ENCODE measurements at regions not wholly inside any gene's neighbourhood (a gene's known extent, or its start where the extent isn't known, plus 50 kb on each side); places are given as distances from the start of the nearest gene placed in this dataset.

DNA sequence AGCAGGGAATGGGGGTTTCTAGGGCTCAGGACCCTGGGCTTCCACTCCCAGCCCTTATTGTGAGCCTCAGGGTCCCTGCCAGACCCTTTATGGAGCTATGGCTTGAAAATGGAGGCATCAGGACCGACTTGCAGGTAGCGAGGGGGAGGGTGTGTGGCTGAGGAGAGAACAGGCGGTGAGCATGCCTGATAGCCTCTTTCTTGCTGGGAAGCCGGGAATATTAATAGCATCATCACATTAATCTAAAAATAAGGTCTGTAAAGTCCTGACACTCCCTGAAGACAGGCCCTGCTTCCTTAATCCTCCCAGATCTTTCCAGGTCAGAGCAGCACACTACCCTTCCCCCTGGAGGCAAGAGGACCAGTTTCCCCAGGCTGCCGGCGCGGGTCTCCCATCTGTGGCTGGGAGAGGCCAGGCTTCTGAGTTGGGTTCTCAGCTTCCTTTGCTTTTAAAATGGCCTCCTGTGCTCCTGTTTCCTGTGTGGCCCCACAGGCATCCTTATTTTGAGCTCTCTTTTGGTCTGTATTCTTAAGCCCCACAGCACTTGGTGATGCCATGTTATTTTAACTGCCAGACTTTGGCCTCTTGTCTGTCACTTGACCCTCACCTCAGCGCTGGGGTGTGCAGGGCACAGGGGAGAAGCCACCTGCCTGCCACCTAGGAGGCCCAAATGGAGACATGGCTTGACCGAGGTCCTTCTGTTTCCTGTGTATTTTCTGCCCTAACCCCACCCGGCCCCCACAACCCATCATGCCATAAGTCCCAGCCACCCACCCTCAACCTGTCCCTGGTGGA, 185.0 kb upstream of the TOPAZ1 start:
- peaks cover 4% of the 10 kb centered on the region for H3K27me3 ChIP-seq (replicated peaks; ENCODE audit: control insufficient read depth, insufficient read depth, low read length, poor library complexity, severe bottlenecking)
- no peak overlapping the region for H3K27ac ChIP-seq (ENCODE audit: insufficient read depth, low read length, poor library complexity, severe bottlenecking)
- H3K4me3 ChIP-seq (ENCODE audit: insufficient read depth, low read depth, low read length, poor library complexity, severe bottlenecking) = no peak overlapping the region
- no peaks in the 10 kb centered on the region for H3K9me3 ChIP-seq (ENCODE audit: control insufficient read depth, low read length)
- no peaks in the 10 kb centered on the region for H3K36me3 ChIP-seq (ENCODE audit: control insufficient read depth, insufficient read depth, low read length)
- H3K4me1 ChIP-seq (ENCODE audit: control insufficient read depth, insufficient read depth, low read length, poor library complexity, severe bottlenecking) = no peaks in the 10 kb centered on the region
- no peak for DNase-seq

DNA sequence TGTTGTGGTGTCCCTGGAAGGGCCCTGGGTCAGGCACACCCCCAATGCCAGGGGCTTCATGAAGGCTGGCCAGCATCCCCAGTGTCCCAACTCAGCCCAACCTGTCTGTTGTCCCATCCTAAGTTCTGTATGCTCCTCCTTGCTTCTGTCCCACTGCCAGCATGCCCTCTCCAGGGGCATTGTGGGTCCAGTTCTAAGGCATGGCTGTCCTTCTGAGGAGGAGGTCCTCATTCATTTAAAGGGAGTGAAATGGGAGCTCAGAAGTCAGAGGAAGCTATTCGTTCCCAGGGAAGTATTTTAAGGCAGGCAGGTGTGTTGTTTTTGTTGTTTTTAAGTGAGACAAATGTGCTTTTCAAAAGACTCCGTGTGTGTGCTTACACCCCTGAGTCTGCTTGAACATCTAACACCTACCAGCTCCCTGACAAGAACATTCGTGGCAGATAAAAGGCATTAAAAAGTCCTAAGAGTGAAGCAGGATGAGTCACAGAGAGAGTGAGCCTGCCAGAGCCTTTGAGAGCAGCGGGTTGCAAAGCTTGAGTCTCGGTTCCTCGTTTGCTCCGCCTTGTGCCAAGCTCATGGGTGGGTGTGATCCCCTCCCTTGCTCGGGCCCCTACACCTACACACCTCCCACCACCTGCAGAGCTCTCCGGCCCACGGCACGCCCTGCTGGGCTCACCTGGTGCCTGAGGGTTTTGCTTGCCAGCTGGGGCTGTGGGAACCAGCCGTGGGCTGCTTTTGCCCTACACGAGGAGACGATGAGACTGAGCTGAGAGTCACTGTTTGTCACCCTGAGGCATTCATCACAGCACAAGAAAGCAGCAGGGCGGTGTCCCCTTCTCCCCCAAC, 183.4 kb upstream of the TOPAZ1 start:
- Histone ChIP-seq H3K36me3 (ENCODE audit: control insufficient read depth, insufficient read depth, low read length) (no peaks in the 10 kb centered on the region), H3K27me3 (replicated peaks; ENCODE audit: control insufficient read depth, insufficient read depth, low read length, poor library complexity, severe bottlenecking) (peaks cover 4% of the 10 kb centered on the region), H3K4me3 (ENCODE audit: insufficient read depth, low read depth, low read length, poor library complexity, severe bottlenecking) (no peak overlapping the region), H3K4me1 (ENCODE audit: control insufficient read depth, insufficient read depth, low read length, poor library complexity, severe bottlenecking) (no peaks in the 10 kb centered on the region), H3K9me3 (ENCODE audit: control insufficient read depth, low read length) (no peaks in the 10 kb centered on the region), H3K27ac (ENCODE audit: insufficient read depth, low read length, poor library complexity, severe bottlenecking) (no peak overlapping the region)
- no peak for DNase-seq

DNA sequence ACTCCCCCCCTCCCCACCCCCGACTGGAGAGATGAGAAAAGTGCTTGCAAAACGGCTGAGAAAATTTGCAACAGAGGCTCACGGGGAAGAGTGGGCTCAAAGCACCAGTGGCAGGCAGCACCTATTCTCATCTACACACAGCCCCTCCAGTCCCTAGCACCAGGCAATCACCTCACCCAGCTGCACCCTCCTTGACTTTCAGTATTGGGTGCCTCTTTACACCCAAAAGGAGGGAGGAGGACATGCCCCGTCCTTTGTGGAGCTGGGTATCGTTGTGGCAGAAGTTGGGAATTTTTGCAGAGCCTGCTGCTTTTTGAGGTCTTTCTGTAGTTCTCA, 182.8 kb upstream of the TOPAZ1 start:
- H3K4me1 ChIP-seq (ENCODE audit: control insufficient read depth, insufficient read depth, low read length, poor library complexity, severe bottlenecking) = no peaks in the 10 kb centered on the region
- no peak overlapping the region for H3K27ac ChIP-seq (ENCODE audit: insufficient read depth, low read length, poor library complexity, severe bottlenecking)
- peaks cover 4% of the 10 kb centered on the region for H3K27me3 ChIP-seq (replicated peaks; ENCODE audit: control insufficient read depth, insufficient read depth, low read length, poor library complexity, severe bottlenecking)

DNA sequence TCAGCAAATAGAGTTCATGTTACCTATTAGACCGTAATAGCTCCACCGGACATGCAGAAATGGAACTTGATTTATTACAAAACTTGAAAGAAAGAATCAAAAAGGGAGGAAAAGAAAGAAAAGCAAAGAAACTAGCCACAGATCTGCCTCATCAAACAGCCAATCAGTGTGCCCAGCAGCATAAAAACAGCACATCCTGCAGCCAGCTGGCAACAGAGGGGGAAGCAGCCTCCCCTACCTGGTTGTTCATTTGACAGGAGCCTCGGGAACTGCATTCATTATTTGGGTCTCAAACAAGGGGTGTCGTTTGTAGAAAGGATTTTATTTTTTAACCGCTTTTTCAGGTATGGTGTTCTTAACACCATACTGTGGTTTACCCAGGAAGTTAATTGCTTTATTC, 181.5 kb upstream of the TOPAZ1 start:
- Histone ChIP-seq H3K27ac (ENCODE audit: insufficient read depth, low read length, poor library complexity, severe bottlenecking) (no peak overlapping the region), H3K36me3 (ENCODE audit: control insufficient read depth, insufficient read depth, low read length) (no peaks in the 10 kb centered on the region), H3K4me1 (ENCODE audit: control insufficient read depth, insufficient read depth, low read length, poor library complexity, severe bottlenecking) (no peaks in the 10 kb centered on the region), H3K9me3 (ENCODE audit: control insufficient read depth, low read length) (no peaks in the 10 kb centered on the region), H3K4me3 (ENCODE audit: insufficient read depth, low read depth, low read length, poor library complexity, severe bottlenecking) (no peak overlapping the region), H3K27me3 (replicated peaks; ENCODE audit: control insufficient read depth, insufficient read depth, low read length, poor library complexity, severe bottlenecking) (no peaks in the 10 kb centered on the region)
- DNase-seq = no peak

More for the DNA sequence above, 182.8 kb upstream of the TOPAZ1 start:
- no peak overlapping the region for H3K4me3 ChIP-seq (ENCODE audit: insufficient read depth, low read depth, low read length, poor library complexity, severe bottlenecking)
- no peak for DNase-seq
- H3K36me3 ChIP-seq (ENCODE audit: control insufficient read depth, insufficient read depth, low read length) = no peaks in the 10 kb centered on the region
- no peaks in the 10 kb centered on the region for H3K9me3 ChIP-seq (ENCODE audit: control insufficient read depth, low read length)

DNA sequence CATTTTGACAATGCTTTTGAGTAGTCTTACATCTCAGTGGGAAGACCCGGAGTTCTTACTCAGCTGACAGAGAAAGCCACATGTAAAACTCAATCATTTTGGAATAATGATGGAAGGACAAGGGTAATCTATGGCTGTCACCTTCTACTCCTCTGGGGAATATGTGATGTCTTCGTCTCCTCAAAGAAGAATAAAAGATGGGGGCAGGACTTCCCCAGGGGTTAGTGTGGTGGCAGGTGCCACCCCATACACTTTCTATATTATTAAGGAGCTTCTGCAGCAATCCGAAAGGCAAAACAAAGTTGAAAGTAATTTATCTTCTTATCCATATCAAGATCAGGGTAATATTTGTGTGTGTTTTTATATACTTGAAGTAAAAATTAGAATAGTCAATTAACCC, 180.4 kb upstream of the TOPAZ1 start:
- no peaks in the 10 kb centered on the region for H3K36me3 ChIP-seq (ENCODE audit: control insufficient read depth, insufficient read depth, low read length)
- no peak for DNase-seq
- H3K27ac ChIP-seq (ENCODE audit: insufficient read depth, low read length, poor library complexity, severe bottlenecking) = no peak overlapping the region
- H3K27me3 ChIP-seq (replicated peaks; ENCODE audit: control insufficient read depth, insufficient read depth, low read length, poor library complexity, severe bottlenecking) = no peaks in the 10 kb centered on the region
- H3K9me3 ChIP-seq (ENCODE audit: control insufficient read depth, low read length) = no peaks in the 10 kb centered on the region
- no peak overlapping the region for H3K4me3 ChIP-seq (ENCODE audit: insufficient read depth, low read depth, low read length, poor library complexity, severe bottlenecking)
- H3K4me1 ChIP-seq (ENCODE audit: control insufficient read depth, insufficient read depth, low read length, poor library complexity, severe bottlenecking) = no peaks in the 10 kb centered on the region

DNA sequence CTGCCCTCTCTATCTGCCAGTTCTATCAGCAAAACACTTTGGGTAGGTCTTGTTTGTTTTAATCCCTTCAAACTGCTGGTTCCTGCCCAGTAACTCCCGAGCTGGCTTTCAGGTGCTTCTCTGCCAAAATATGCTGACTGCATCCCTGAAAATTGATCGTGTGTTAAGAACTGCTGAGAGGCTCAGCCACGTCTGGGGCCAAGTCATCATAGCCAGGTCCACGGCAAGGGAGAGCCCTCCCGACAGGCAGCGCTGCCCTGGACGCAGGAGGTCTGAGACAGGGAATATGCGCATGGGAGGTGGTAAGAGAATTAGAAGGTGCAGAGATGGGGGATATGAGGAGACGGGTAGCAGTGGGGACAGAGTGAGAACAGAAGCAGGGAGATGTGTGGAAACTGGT, 179.7 kb upstream of the TOPAZ1 start:
- H3K9me3 ChIP-seq (ENCODE audit: control insufficient read depth, low read length) = no peaks in the 10 kb centered on the region
- no peaks in the 10 kb centered on the region for H3K36me3 ChIP-seq (ENCODE audit: control insufficient read depth, insufficient read depth, low read length)
- no peak overlapping the region for H3K4me3 ChIP-seq (ENCODE audit: insufficient read depth, low read depth, low read length, poor library complexity, severe bottlenecking)
- H3K27ac ChIP-seq (ENCODE audit: insufficient read depth, low read length, poor library complexity, severe bottlenecking) = no peak overlapping the region
- no peaks in the 10 kb centered on the region for H3K4me1 ChIP-seq (ENCODE audit: control insufficient read depth, insufficient read depth, low read length, poor library complexity, severe bottlenecking)
- H3K27me3 ChIP-seq (replicated peaks; ENCODE audit: control insufficient read depth, insufficient read depth, low read length, poor library complexity, severe bottlenecking) = no peaks in the 10 kb centered on the region
- DNase-seq = no peak

DNA sequence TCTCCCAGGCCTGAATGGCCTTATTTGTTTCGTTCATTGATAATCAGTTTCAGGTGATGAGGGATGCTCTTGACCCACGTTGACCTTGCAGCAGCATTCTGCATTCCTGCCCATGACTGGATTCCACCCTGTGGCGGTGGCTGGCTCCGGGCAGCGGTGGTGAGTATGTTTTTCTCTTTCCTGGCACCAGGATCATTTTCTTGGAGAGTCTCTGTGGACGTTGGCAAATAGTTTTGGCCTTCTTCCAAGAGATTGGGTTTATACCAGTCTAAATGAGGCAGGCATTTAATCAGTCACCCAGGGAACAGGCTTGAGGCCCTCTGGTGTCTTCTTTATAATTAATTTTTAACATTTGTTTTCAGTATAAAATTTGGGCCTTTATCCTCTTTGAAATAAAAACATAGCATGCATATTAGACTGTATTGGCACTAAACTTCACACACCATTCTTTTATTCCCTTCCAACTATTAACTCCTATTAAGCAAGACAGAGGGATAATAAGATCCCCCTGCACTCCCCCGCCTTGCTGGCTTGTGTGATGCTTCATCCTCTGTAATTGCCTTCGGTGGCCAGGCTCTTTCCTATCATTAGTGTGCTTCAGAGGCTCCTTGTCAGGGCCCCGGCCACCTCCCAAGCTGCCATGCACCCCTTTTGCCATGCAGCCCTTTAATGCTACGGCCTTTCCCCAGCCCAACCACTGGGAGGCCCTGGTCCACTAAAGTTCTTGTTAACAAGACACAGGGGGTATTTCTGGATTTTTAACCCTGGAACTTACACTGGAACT, 176.2 kb upstream of the TOPAZ1 start:
- DNase-seq = no peak
- Histone ChIP-seq H3K27me3 (replicated peaks; ENCODE audit: control insufficient read depth, insufficient read depth, low read length, poor library complexity, severe bottlenecking) (no peaks in the 10 kb centered on the region), H3K27ac (ENCODE audit: insufficient read depth, low read length, poor library complexity, severe bottlenecking) (no peak overlapping the region), H3K9me3 (ENCODE audit: control insufficient read depth, low read length) (no peaks in the 10 kb centered on the region), H3K36me3 (ENCODE audit: control insufficient read depth, insufficient read depth, low read length) (no peaks in the 10 kb centered on the region), H3K4me3 (ENCODE audit: insufficient read depth, low read depth, low read length, poor library complexity, severe bottlenecking) (no peak overlapping the region), H3K4me1 (ENCODE audit: control insufficient read depth, insufficient read depth, low read length, poor library complexity, severe bottlenecking) (no peaks in the 10 kb centered on the region)

DNA sequence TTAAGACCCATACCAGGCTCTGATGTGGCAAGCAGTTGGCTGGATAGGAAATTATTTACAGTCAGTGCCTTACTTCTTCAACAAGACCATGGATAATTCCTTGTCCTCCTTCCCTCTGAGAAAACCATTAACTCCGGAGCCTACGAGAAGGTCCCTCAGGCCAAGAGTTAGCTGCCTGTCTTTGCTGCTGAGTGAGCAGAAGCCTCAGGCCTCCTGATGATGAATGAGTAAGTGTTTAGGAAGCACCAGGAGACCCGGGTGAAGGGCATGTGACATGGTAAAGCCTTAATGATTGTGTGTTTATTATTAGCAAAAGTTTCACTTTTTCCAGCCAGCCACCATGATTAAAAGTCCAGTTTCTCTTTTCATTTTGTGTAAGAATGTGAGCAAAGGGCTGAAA, 174.9 kb upstream of the TOPAZ1 start:
- DNase-seq = no peak

DNA sequence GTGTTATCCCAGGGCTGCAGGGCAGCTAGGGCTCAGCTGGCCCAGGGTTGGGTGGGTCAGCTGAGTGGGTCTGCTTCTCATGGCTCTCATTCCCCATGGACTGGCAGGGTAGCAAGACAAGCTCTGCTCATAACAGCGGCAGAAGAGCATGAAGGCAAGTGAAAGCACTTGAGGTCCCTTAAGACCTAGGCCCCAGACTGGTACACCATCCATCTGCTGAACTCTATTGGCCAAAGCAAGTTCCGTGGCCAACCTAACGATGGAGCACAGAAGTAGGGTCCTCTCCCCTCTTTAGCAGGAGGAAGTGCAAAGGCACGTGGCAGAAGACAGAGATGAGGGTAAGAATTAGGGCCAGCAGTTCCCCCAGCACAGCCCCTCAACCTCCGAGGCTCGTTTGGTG, 174.3 kb upstream of the TOPAZ1 start:
- Histone ChIP-seq H3K4me1 (ENCODE audit: control insufficient read depth, insufficient read depth, low read length, poor library complexity, severe bottlenecking) (no peaks in the 10 kb centered on the region), H3K9me3 (ENCODE audit: control insufficient read depth, low read length) (no peaks in the 10 kb centered on the region), H3K27me3 (replicated peaks; ENCODE audit: control insufficient read depth, insufficient read depth, low read length, poor library complexity, severe bottlenecking) (no peaks in the 10 kb centered on the region), H3K36me3 (ENCODE audit: control insufficient read depth, insufficient read depth, low read length) (no peaks in the 10 kb centered on the region), H3K27ac (ENCODE audit: insufficient read depth, low read length, poor library complexity, severe bottlenecking) (no peak overlapping the region), H3K4me3 (ENCODE audit: insufficient read depth, low read depth, low read length, poor library complexity, severe bottlenecking) (no peak overlapping the region)
- no peak for DNase-seq

More for the DNA sequence above, 174.9 kb upstream of the TOPAZ1 start:
- no peak overlapping the region for H3K27ac ChIP-seq (ENCODE audit: insufficient read depth, low read length, poor library complexity, severe bottlenecking)
- no peak overlapping the region for H3K4me3 ChIP-seq (ENCODE audit: insufficient read depth, low read depth, low read length, poor library complexity, severe bottlenecking)
- no peaks in the 10 kb centered on the region for H3K36me3 ChIP-seq (ENCODE audit: control insufficient read depth, insufficient read depth, low read length)
- no peaks in the 10 kb centered on the region for H3K27me3 ChIP-seq (replicated peaks; ENCODE audit: control insufficient read depth, insufficient read depth, low read length, poor library complexity, severe bottlenecking)
- no peaks in the 10 kb centered on the region for H3K4me1 ChIP-seq (ENCODE audit: control insufficient read depth, insufficient read depth, low read length, poor library complexity, severe bottlenecking)
- no peaks in the 10 kb centered on the region for H3K9me3 ChIP-seq (ENCODE audit: control insufficient read depth, low read length)

DNA sequence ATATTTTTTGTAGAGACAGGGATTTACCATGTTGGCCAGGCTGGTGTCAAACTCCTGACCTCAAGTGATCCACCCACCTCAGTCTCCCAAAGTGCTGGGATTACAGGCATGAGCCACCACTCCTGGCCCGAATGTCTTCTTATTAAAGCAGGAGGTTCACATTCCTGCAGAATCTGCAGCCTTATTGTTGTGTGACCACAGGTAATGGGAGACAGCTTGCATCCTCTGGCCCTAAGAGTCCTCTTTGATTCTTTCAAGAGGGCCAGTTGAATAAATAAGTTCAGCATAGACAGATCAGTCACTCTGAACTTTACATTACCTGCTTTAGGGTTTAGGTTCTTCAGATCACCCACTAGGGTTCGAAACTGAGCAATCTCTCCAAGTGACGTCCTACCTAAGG, 172.9 kb upstream of the TOPAZ1 start:
- no peak overlapping the region for H3K27ac ChIP-seq (ENCODE audit: insufficient read depth, low read length, poor library complexity, severe bottlenecking)
- no peaks in the 10 kb centered on the region for H3K36me3 ChIP-seq (ENCODE audit: control insufficient read depth, insufficient read depth, low read length)
- no peaks in the 10 kb centered on the region for H3K4me1 ChIP-seq (ENCODE audit: control insufficient read depth, insufficient read depth, low read length, poor library complexity, severe bottlenecking)
- H3K9me3 ChIP-seq (ENCODE audit: control insufficient read depth, low read length) = no peaks in the 10 kb centered on the region
- H3K4me3 ChIP-seq (ENCODE audit: insufficient read depth, low read depth, low read length, poor library complexity, severe bottlenecking) = no peak overlapping the region
- no peak for DNase-seq
- H3K27me3 ChIP-seq (replicated peaks; ENCODE audit: control insufficient read depth, insufficient read depth, low read length, poor library complexity, severe bottlenecking) = no peaks in the 10 kb centered on the region
